WTC11 (cell line): ENCODE measurements at regions not wholly inside any gene's neighbourhood (a gene's known extent, or its start where the extent isn't known, plus 50 kb on each side); places are given as distances from the start of the nearest gene placed in this dataset.

ENCODE experiments used
- ELF4 ChIP-seq: sonication (generic); formaldehyde crosslinking; IDR thresholded peaks from 2 replicates; pipeline ENCODE4 v1.8.1; 2022; ENCODE audit warnings: low read depth, mild to moderate bottlenecking, moderate library complexity, missing genetic modification reagents
- NR1H2 ChIP-seq: sonication (generic); formaldehyde crosslinking; IDR thresholded peaks from 2 replicates; pipeline ENCODE4 v1.9.0; 2021; ENCODE audit warnings: mild to moderate bottlenecking, moderate library complexity, missing genetic modification reagents
- USF2 ChIP-seq: sonication (generic); formaldehyde crosslinking; IDR thresholded peaks from 2 replicates; pipeline ENCODE4 v1.8.1; 2023; ENCODE audit warnings: mild to moderate bottlenecking, missing genetic modification reagents, moderate library complexity
- ZBTB21 ChIP-seq: sonication (generic); formaldehyde crosslinking; IDR thresholded peaks from 2 replicates; pipeline ENCODE4 v1.8.1; 2023; ENCODE audit warnings: mild to moderate bottlenecking, missing genetic modification reagents, borderline replicate concordance
- ZNF232 ChIP-seq: sonication (generic); formaldehyde crosslinking; IDR thresholded peaks from 2 replicates; pipeline ENCODE4 v1.8.0; 2022; ENCODE audit warnings: mild to moderate bottlenecking, missing genetic modification reagents
- TF ChIP-seq, protein P1 (sequence below): sonication (generic); formaldehyde crosslinking; IDR thresholded peaks from 2 replicates; pipeline ENCODE4 v1.8.1; 2022; ENCODE audit warnings: low read depth, mild to moderate bottlenecking, moderate library complexity, missing genetic modification reagents, borderline replicate concordance
- TF ChIP-seq, protein P2 (sequence below): sonication (generic); formaldehyde crosslinking; IDR thresholded peaks from 2 replicates; pipeline ENCODE4 v1.8.1; 2023; ENCODE audit warnings: mild to moderate bottlenecking, moderate library complexity, missing genetic modification reagents
- TF ChIP-seq, protein P3 (sequence below): sonication (generic); formaldehyde crosslinking; IDR thresholded peaks from 2 replicates; pipeline ENCODE4 v1.8.1; 2023; ENCODE audit warnings: mild to moderate bottlenecking, missing genetic modification reagents, moderate library complexity
- TF ChIP-seq, protein P4 (sequence below): fragments of 200-600 bp; IDR thresholded peaks from 2 replicates; pipeline ENCODE4 v1.8.0; 2022; ENCODE audit warnings: antibody characterized with exemption

- TF ChIP-seq ZNF232 (CRISPR knock-in tag) = no peak
- TF ChIP-seq, protein P1, sequence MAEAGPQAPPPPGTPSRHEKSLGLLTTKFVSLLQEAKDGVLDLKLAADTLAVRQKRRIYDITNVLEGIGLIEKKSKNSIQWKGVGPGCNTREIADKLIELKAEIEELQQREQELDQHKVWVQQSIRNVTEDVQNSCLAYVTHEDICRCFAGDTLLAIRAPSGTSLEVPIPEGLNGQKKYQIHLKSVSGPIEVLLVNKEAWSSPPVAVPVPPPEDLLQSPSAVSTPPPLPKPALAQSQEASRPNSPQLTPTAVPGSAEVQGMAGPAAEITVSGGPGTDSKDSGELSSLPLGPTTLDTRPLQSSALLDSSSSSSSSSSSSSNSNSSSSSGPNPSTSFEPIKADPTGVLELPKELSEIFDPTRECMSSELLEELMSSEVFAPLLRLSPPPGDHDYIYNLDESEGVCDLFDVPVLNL (CRISPR knock-in tag) = no peak
- TF ChIP-seq ELF4 (CRISPR knock-in tag) = no peak
- TF ChIP-seq, protein P2, sequence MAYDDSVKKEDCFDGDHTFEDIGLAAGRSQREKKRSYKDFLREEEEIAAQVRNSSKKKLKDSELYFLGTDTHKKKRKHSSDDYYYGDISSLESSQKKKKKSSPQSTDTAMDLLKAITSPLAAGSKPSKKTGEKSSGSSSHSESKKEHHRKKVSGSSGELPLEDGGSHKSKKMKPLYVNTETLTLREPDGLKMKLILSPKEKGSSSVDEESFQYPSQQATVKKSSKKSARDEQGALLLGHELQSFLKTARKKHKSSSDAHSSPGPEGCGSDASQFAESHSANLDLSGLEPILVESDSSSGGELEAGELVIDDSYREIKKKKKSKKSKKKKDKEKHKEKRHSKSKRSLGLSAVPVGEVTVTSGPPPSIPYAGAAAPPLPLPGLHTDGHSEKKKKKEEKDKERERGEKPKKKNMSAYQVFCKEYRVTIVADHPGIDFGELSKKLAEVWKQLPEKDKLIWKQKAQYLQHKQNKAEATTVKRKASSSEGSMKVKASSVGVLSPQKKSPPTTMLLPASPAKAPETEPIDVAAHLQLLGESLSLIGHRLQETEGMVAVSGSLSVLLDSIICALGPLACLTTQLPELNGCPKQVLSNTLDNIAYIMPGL (CRISPR knock-in tag) = no peak
- no peak for TF ChIP-seq ZBTB21
- TF ChIP-seq, protein P3, sequence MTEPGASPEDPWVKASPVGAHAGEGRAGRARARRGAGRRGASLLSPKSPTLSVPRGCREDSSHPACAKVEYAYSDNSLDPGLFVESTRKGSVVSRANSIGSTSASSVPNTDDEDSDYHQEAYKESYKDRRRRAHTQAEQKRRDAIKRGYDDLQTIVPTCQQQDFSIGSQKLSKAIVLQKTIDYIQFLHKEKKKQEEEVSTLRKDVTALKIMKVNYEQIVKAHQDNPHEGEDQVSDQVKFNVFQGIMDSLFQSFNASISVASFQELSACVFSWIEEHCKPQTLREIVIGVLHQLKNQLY = no peak
- TF ChIP-seq, protein P4, sequence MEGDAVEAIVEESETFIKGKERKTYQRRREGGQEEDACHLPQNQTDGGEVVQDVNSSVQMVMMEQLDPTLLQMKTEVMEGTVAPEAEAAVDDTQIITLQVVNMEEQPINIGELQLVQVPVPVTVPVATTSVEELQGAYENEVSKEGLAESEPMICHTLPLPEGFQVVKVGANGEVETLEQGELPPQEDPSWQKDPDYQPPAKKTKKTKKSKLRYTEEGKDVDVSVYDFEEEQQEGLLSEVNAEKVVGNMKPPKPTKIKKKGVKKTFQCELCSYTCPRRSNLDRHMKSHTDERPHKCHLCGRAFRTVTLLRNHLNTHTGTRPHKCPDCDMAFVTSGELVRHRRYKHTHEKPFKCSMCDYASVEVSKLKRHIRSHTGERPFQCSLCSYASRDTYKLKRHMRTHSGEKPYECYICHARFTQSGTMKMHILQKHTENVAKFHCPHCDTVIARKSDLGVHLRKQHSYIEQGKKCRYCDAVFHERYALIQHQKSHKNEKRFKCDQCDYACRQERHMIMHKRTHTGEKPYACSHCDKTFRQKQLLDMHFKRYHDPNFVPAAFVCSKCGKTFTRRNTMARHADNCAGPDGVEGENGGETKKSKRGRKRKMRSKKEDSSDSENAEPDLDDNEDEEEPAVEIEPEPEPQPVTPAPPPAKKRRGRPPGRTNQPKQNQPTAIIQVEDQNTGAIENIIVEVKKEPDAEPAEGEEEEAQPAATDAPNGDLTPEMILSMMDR = no peak
- no peak for TF ChIP-seq USF2 (CRISPR knock-in tag)
- no peak for TF ChIP-seq NR1H2 (CRISPR knock-in tag)
Observed at GRCh38 chr11:19587979-19588378, 124.7 kb upstream of the NAV2 start.
